ENCODE measurements at regions not wholly inside any gene's neighbourhood (a gene's known extent, or its start where the extent isn't known, plus 50 kb on each side); places are given as distances from the start of the nearest gene placed in this dataset.

DNA sequence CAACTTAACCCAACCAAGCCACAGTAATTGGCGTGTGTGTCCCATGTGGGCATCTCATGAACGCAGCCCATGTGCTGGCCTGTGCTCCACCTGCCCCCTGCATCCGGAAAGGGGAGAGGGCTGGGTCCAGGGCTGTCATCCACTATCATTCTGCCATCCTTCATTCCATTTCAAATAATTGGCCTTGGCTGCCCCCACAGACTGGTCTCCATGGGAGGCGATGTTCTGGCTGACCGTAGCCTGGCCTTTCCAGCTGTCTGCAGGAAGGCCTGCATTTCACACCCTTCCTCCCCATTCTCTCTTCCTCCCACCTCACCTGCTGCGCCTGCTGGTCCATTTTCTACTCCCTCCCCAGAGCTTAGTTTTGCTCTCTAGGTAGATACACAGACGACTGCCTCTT is 442.8 kb downstream of the COG6 start:
- Histone ChIP-seq H3K9me2 (ENCODE audit: low read depth, low read length) (no peaks in the 10 kb centered on the region), H3F3A (ENCODE audit: insufficient read depth, low read length) (no peaks in the 10 kb centered on the region), H3K79me2 (ENCODE audit: insufficient read depth, low read length) (no peaks in the 10 kb centered on the region), H3K4me3 (ENCODE audit: low read depth, low read length, poor library complexity, severe bottlenecking) (no peak overlapping the region), H2AFZ (ENCODE audit: low read length) (no peak overlapping the region), H3K27me3 (ENCODE audit: insufficient read depth, low read length) (no peaks in the 10 kb centered on the region), H4K20me1 (ENCODE audit: insufficient read depth, low read length) (no peaks in the 10 kb centered on the region), H3K4me1 (ENCODE audit: insufficient read depth, low read length, severe bottlenecking) (peaks cover 37% of the 10 kb centered on the region), H3K4me2 (ENCODE audit: low read length) (no peak overlapping the region), H3K9ac (ENCODE audit: low read length) (no peak overlapping the region), H3K9me3 (ENCODE audit: low read length) (no peaks in the 10 kb centered on the region), H3K27ac (ENCODE audit: low read depth, low read length, poor library complexity, severe bottlenecking) (no peak overlapping the region), H3K36me3 (ENCODE audit: insufficient read depth, low read length) (peaks cover 22% of the 10 kb centered on the region)
- TF ChIP-seq, protein P1, sequence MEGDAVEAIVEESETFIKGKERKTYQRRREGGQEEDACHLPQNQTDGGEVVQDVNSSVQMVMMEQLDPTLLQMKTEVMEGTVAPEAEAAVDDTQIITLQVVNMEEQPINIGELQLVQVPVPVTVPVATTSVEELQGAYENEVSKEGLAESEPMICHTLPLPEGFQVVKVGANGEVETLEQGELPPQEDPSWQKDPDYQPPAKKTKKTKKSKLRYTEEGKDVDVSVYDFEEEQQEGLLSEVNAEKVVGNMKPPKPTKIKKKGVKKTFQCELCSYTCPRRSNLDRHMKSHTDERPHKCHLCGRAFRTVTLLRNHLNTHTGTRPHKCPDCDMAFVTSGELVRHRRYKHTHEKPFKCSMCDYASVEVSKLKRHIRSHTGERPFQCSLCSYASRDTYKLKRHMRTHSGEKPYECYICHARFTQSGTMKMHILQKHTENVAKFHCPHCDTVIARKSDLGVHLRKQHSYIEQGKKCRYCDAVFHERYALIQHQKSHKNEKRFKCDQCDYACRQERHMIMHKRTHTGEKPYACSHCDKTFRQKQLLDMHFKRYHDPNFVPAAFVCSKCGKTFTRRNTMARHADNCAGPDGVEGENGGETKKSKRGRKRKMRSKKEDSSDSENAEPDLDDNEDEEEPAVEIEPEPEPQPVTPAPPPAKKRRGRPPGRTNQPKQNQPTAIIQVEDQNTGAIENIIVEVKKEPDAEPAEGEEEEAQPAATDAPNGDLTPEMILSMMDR (IDR thresholded peaks at IDR 0.05; ENCODE audit: low read length): no peak
- no peak for TF ChIP-seq EZH2 (IDR thresholded peaks at IDR 0.05; ENCODE audit: borderline replicate concordance, low read length)

DNA sequence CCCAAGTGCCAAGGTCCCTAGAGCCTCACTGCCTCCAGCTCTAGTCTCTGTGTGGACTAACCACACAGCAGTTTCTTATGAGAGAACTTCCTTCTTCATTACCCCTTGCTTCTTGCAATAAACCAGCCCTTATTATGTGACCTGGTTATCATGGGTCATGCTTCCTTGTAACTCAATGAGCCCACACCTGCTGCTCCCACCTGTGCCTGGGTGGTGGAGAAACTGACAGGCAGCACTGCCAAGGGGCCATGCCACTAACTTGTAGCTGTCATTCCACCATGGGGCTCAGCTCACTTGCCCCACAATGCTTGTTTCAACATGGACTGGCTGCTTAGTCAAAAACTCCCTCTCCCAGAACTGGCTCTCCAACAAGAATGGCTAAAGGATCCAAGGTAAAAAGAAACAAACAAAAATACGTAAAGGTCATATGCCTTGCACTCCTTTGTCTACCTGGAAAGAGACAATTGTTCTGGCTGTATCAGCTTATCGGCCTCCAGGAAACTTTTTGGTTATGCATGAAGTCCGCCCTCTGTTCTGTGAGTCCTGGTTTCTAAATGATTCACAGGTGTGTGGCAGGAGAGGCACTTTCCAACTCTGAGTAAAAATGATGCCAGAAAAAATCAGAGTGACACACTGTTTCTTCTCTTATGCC is 446.4 kb downstream of the COG6 start:
- Histone ChIP-seq H3K79me2 (ENCODE audit: insufficient read depth, low read length) (no peaks in the 10 kb centered on the region), H3K4me1 (ENCODE audit: insufficient read depth, low read length, severe bottlenecking) (peaks cover 25% of the 10 kb centered on the region), H3K9me2 (ENCODE audit: low read depth, low read length) (no peaks in the 10 kb centered on the region), H3K27ac (ENCODE audit: low read depth, low read length, poor library complexity, severe bottlenecking) (peak overlapping the region; percentile 37), H2AFZ (ENCODE audit: low read length) (no peak overlapping the region), H3K27me3 (ENCODE audit: insufficient read depth, low read length) (no peaks in the 10 kb centered on the region), H4K20me1 (ENCODE audit: insufficient read depth, low read length) (no peaks in the 10 kb centered on the region), H3F3A (ENCODE audit: insufficient read depth, low read length) (no peaks in the 10 kb centered on the region), H3K36me3 (ENCODE audit: insufficient read depth, low read length) (peaks cover 13% of the 10 kb centered on the region), H3K4me3 (ENCODE audit: low read depth, low read length, poor library complexity, severe bottlenecking) (no peak overlapping the region), H3K4me2 (ENCODE audit: low read length) (peak overlapping the region; percentile 10; the same call in 1 of the 2 replicates), H3K9me3 (ENCODE audit: low read length) (no peaks in the 10 kb centered on the region), H3K9ac (ENCODE audit: low read length) (no peak overlapping the region)
- TF ChIP-seq EZH2 (IDR thresholded peaks at IDR 0.05; ENCODE audit: borderline replicate concordance, low read length): no peak
- TF ChIP-seq, protein P1 (IDR thresholded peaks at IDR 0.05; ENCODE audit: low read length): no peak

DNA sequence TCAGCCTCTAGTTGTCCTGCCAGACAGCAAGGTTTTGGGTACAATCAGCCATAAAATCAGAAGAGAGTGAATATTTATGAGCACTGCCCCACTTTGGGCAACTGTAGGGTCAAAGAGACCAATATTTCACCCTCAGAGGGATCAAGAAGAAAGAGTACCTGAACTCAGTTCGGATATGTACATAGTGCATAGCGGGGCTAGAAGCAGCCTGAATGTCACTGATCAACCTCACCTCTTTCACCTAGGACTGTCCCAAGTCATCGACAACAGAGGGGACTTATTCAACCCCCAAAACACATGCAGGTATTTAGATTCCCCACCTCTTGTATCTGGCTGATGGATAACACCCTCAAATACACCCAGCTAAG is 446.9 kb downstream of the COG6 start:
- Histone ChIP-seq H3K4me1 (ENCODE audit: insufficient read depth, low read length, severe bottlenecking) (peaks cover 20% of the 10 kb centered on the region), H2AFZ (ENCODE audit: low read length) (no peak overlapping the region), H3K9ac (ENCODE audit: low read length) (no peak overlapping the region), H3K4me2 (ENCODE audit: low read length) (peak overlapping the region; percentile 10; the same call in 1 of the 2 replicates), H3K4me3 (ENCODE audit: low read depth, low read length, poor library complexity, severe bottlenecking) (no peak overlapping the region), H3F3A (ENCODE audit: insufficient read depth, low read length) (no peaks in the 10 kb centered on the region), H4K20me1 (ENCODE audit: insufficient read depth, low read length) (no peaks in the 10 kb centered on the region), H3K9me3 (ENCODE audit: low read length) (no peaks in the 10 kb centered on the region), H3K36me3 (ENCODE audit: insufficient read depth, low read length) (peaks cover 16% of the 10 kb centered on the region), H3K79me2 (ENCODE audit: insufficient read depth, low read length) (no peaks in the 10 kb centered on the region), H3K27ac (ENCODE audit: low read depth, low read length, poor library complexity, severe bottlenecking) (peak overlapping the region; percentile 37), H3K9me2 (ENCODE audit: low read depth, low read length) (no peaks in the 10 kb centered on the region), H3K27me3 (ENCODE audit: insufficient read depth, low read length) (no peaks in the 10 kb centered on the region)
- TF ChIP-seq EZH2 (IDR thresholded peaks at IDR 0.05; ENCODE audit: borderline replicate concordance, low read length): no peak
- TF ChIP-seq, protein P1 (IDR thresholded peaks at IDR 0.05; ENCODE audit: low read length): no peak
